Right ventricle myocardium superior (tissue), 1 donor: ENCODE measurements at regions not wholly inside any gene's neighbourhood (a gene's known extent, or its start where the extent isn't known, plus 50 kb on each side); places are given as distances from the start of the nearest gene placed in this dataset.

Source experiments
- ATAC-seq: fragments of 200-7000 bp; cut with Tn5 transposase; one replicate; pipeline ENCODE4 v1.9.1; 2020; ENCODE audit warnings: mild to moderate bottlenecking; ENCODE audit not compliant: poor library complexity
- DNase-seq: peaks from one replicate; pipeline ENCODE4 v3.0.0-alpha.2; 2020
- intact Hi-C: fragments of 100-400 bp; cut with DNase I; formaldehyde crosslinking; loops from one replicate; pipeline ENCODE4 v1.11.2; 2022
- donor health status: DM: no; HTN: yes; CAD: no; lungs with severe emphysema.

DNA sequence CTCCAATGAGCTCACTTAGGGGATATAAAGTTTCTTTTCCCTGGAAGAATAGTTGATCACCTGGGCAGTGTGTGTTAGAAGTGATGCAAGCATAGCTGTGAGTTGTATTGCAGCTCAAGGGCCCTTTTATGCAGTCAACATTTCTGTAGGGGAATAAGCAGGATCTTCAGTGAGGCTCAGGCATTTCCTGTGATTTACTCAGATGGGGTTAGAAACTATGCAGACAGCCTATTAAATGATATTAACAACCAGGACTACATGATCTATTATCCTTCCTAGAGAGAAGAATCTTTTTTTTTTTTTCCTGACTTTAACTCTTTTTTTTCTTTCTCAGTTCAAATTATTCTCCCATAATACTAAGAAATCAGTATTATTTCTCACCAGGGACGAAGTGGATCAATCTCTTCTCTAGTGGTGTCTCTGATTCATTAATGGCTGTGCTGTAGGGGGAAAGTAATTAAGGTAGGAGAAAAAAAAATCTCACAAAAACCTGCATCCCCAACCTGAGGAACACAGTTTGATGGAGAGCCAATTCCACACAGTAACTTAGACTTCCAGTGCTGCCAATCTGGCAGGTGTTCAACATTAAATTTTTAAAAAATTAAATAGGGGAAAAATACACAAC, 126.4 kb upstream of the SLC10A2 start:
- ATAC-seq = no peak
- intact Hi-C loops = no loop called here

DNA sequence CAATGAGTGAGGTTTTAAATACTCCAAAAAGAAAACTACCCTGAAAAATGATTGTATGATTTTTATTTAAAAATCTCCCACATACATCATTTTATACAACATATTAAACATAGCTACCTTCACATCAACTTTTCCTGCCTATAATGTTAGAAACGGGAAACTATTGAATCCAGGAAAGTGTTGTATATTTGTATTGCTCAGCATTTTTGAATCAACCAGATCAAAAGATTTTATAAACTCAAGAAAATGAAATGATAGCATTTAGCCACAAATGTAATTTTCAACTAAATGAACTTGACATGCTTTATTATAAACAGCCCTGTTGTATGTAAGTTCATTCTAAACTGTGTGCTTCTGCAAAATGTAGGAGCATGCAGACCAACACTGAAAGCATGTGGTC, 124.6 kb upstream of the SLC10A2 start:
- DNase-seq (no peak), ATAC-seq (no peak)
- intact Hi-C loops = no loop called here

More for the DNA sequence above, 126.4 kb upstream of the SLC10A2 start:
- DNase-seq = no peak

DNA sequence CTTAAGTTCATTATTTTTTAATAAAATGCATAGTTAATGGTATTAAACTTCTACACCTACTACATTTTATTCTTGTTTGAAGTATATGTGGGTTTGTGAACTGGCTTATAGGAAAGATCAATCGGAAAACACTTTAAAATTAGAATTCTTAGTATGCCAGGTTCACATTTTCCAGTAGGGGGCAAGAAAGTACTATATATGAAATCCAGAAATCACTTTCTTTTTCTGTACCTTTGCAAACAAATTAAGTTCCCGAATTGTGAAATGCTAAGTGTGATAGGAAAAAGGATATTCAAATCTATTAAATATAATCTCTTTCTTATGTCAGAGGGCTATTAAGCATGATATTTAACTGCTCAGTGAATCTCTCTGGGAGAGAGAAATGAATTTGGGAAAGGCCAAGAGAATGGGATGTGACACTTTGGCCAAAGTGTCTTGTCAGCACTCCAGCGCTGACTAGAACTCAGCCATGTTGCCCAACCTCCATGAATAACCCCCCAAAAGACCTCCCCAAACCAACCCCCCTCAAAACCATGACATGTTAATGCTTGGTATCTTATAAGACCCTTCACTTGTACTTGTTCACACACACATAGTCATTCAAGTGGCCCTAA, 122.6 kb upstream of the SLC10A2 start:
- ATAC-seq (peak; percentile 53), DNase-seq (no peak)
- intact Hi-C loops = loop anchor here (5.0 kb wide), 1 partner anchor 598 kb away; no protein-coding TSS in a partner anchor

DNA sequence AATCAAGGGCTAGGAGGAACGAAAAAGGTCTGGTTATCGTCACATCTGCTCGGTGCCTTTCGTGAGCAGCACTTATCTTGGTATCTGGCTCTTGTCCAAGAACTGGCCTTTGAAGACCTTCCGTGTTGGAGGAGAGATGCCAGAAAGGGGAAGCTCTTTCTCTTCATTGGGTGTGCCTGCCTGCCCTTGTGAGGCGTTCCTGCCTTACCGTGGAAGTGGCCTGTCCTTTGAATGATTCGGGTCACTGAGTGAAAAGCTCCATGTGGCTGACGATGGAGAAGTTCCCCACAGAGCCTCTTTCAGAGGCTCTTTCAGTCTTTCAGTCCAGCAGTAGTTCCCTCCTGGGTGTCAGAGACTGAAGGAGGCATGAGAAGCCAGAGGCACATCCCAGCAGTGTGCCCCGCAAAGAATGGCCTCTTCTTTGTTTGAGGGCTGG, 121.5 kb upstream of the SLC10A2 start:
- no peak for DNase-seq
- intact Hi-C loops = loop anchor here (5.0 kb wide), 1 partner anchor 600 kb away; no protein-coding TSS in a partner anchor
- no peak for ATAC-seq

DNA sequence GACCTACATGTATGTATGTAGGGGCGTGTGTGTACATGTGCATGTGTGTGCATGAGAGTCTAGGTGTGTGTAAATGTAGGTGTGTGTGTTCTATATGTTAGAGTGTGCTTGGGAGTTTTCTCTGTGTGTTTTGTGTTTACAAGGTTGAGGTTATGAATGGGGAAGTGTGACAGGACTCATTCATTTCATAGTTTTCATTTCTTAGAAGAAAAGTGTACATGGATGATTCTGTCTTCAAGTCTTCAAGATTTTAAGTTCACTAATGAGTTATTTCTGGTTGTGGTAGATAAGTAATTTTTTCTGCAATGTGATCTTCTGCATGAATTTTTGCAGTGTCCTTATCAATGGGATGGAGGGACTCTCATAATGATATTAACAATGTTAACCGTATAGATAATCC, 118.2 kb upstream of the SLC10A2 start:
- ATAC-seq (no peak), DNase-seq (no peak)
- intact Hi-C loops = no loop called here

DNA sequence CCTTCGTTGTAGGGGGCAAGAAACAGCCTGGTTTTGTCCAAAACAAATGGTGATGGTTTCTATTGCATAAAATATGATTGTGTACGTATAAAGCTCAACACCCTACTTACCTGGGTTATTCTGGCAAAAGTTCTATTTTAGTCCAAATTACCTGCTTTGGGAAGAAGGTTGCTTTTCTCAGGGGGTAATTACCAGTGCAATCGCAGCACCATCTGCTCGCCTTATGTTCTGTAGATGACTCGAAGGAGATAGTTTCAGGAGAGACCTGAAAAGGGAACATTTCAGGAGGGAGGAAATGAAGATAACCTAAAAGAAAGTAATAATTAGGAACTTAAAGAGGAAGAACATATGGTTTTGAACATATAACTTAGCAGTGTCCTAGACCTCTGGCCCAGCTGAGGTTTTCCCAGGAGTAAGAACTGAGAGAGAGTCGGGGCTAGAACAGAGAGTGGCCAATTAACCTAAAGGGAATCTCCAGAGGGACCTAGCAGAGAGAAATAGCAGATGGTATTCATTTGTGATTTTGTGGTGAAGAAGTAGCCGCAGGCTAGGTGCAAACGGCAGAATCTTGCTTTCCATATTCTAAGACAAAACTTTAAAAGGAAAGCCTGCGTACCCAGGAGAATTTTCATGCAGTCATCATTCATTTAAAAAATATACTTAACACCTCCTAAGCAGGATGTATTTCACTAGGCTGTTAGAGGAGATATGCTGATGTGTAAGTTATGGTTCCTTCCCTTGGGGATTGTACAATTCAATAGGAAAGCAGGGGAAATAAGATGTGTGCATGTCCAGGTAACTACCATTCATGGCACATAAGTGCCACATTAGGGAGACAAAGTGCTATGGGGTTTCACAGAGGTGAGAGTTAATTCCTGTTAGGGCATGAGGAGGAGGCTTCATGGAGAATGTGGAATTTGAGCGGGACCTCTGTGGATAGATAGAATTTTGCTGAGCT, 113.0 kb upstream of the SLC10A2 start:
- DNase-seq (no peak), ATAC-seq (no peak)
- intact Hi-C loops = no loop called here

DNA sequence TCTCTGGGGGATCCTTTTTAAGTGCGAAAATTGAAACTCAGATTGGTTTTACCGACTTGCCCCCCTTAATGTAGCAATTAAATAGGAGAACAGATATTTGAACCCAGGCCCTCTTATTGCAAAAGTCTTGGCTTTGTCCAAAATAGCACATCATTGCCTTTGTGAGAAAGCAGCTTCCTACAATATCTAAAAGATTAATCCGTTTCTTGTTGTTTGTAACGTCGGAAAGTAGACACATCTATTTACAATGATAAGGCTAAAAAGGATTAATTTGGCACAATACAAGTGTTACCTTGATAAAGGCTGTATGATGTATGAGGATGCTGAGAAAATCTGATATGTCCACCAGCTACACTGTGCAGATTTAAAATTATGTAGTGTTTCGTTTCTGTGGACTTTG, 108.7 kb upstream of the SLC10A2 start:
- DNase-seq (no peak), ATAC-seq (no peak)
- intact Hi-C loops = no loop called here

DNA sequence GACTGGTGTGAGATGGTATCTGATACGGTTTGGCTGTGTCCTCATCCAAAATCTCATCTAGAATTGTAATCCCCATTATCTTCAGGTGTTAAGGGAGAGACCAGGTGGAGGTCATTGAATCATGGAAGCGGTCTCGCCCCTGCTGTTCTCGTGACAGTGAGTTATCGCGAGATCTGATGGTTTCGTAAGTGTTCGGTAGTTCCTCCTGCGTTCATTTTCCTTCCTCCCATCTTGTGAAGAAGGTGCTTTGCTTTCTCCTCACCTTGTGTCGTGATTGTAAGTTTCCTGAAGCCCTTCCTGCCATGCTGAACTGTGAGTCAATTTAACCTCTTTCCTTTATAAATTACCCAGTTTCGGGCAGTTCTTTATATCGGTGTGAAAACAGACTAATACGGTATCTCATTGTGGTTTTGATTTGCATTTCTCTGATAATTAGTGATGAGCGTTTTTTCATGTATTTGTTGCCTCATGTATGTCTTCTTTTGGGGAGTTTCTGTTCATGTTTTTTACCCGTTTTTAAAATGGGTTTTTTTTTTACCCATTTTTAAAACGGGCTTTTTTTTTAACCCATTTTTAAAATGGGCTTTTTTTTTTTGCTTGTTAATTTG, 102.8 kb upstream of the SLC10A2 start:
- ATAC-seq (no peak), DNase-seq (no peak)
- intact Hi-C loops = no loop called here

DNA sequence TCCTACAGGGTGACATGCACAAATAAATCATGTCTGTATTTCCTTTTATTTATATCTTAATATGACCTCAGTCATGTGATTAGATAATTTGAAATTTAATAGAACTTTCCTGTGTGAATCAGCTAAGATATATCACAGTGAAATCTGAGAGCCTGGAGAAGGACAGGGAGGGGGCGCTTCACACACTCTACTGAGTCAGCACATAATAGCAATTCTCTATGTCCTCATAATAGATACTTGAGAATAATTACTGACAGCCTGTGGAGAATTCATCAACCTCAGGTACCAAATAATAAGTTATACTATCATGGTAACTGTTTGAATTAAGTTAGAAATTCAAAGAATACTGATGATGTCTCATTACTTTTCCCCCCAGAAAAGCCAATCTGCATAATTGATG, 98.0 kb upstream of the SLC10A2 start:
- no peak for DNase-seq
- no peak for ATAC-seq
- intact Hi-C loops = no loop called here

DNA sequence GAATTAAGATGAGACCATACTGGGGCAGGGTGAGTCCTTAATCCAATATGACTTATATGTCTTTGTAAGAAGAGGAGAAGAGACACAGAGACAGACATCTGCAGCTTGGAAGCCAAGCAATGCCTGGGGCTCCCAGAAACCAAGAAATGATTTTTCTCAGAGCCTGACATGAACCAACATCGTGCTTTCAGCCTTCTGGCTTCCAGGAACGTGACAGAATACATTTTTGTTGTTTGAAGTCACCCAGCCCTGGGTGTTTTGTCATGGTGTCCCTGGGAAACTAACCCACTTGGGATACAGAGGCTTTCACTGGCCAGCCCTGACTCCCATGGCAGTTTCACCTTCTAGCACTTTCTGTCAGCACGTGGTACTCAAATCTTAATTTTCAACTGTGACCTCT, 95.3 kb upstream of the SLC10A2 start:
- intact Hi-C loops = no loop called here
- no peak for ATAC-seq
- no peak for DNase-seq

DNA sequence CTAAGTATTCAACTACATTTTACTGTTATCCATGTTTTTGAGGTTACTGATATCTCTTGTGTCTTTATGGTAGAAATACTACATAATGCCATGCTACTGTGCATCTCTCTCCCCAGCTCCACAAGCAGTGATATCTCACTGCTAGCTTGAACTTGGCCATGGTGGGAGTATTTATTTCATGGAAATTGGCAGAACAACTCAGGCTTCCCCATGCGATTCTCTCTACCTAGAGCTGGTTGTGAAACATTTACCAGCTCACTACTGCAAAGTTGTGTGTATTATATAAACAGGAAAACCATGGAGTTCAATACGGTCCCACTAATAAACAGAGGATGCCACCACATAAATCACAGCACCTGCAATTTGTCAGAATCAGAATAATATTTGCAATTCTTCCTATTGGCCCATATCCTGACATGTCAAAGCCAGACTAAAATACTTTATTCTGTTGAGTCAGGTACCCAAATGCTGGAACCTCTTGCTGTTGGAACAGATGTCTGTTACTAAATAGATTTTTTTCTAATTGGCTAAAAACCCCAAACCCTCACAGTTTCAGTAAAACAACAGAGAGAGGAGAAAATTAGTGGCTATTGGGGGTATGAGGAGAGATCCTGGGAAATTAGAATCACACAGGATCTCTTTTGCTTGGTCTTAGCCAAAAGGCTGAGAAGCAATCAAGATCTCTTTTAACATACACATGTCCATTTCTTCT, 91.4 kb upstream of the SLC10A2 start:
- DNase-seq (no peak), ATAC-seq (no peak)
- intact Hi-C loops = no loop called here

DNA sequence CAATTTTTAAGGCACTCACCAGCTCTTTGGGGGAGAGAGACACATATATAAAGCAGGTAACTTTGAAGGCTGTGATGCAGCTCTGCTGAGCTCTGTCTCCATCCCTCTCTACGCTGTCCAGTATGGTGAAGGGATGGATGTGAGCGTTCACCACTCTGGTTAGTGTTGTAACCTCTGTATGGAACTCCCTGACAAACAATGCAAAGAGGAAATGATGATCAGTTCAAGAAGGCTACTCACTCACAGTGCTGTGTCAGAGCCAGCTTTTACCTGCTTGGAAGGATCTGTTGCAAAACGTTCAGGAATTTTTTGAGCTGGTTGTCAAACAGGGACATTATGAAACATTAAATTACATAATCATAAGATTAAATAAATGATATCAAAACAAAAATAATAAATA, 90.8 kb upstream of the SLC10A2 start:
- ATAC-seq = no peak
- intact Hi-C loops = no loop called here
- DNase-seq = no peak

DNA sequence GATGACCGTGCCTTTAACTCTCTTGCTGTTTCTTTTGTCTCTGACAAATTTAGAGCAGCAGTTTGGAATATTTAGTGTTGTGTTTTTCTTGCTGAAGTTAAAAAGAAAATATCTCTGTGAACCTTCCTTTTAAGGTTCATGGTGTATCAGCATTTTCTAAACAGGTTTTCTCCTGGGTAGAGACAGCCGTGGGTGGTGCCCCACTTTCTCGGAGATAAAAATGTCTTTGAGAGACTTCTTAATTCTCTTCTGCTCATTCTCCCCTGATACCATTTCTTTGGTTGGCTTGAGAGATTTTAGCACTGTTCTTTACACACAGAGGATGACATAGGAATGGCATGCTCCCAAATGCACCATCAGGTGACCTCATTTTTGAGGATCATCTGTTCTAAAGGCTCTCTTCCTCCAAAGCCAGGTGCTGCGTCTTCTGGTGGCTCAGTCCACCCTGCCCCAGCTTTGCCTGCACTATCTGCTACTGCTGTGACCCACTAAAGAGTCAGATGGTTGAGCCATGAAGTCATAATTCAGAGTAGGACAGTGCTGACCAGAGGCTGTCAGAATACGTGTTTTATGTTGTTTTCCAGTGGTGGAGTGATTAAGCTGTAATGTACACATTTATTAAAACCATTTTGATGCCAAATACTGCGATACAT, 90.3 kb upstream of the SLC10A2 start:
- intact Hi-C loops = no loop called here
- ATAC-seq (no peak), DNase-seq (no peak)

DNA sequence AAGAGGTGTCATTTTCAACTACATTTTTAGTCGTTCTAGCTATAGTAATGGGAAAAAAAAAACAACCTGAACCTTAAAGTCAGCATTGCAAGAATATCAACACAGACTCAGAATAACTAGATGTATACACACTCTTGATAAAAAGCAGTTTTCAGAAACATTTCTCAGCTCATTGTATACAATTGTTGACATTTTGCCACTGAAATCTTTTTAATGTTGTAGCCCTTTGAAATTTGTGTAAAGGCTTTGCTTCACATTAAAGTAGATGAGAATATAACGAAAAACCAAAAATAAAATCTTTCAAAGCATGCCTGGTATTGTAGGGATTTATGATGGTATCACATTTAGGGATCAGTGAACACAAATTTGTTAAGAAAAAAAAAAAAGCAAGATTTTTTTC, 87.2 kb upstream of the SLC10A2 start:
- intact Hi-C loops = no loop called here
- DNase-seq (no peak), ATAC-seq (no peak)

DNA sequence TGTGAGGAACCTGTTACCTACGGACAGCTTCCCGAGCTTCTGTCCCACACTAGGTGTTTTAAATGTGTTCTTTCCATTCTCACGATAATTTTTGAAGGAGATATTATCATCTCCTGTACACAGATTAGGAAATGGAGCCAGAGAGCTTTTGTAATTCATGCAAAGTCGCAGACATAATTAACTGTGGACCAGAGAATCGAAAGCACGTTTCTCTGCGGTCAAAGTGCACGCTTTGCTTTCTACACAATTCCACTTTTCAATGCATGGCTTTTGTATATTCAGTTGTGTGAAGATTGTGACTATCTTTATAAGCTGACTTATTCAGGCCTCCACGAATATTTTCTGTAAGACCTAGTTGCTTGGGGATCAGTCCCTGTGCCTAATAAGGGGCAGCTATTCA, 81.7 kb upstream of the SLC10A2 start:
- no peak for ATAC-seq
- DNase-seq = no peak
- intact Hi-C loops = no loop called here

DNA sequence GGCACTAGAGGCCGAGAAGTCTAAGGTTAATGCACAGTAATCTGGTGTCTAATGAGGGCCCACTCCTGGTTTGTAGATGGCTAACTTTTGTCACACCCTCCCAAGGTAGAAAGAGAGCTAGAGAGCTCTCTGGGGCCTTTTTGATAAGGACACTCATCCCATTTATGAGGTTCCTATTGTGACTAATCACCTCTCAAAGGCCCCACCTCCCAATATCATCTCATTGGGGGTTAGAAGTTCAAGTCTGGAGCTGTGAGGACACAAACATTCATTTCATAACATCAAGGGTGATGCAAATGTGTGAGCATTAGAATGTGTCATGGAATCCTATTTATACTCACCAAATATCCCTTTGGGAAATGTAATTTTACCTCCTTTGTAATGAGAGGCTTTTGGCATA, 79.2 kb upstream of the SLC10A2 start:
- ATAC-seq (no peak), DNase-seq (no peak)
- intact Hi-C loops = no loop called here

DNA sequence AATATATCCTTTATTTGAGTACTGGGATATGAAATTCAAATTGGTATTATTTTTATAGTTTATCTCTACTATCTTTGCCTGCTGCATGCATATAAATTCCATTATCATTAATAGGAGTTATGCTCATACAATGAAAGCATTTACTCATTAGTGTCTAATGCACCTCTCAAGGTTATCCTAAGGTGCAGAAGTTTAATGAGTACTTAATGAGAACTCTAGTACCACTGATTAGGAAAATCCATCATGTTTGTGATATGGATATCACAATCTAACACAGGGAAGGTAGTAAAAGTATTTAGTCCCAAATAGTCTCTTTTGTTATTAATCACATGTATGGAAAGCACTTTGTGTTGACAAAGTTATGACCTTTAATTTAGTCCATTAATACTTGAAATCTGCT, 77.2 kb upstream of the SLC10A2 start:
- intact Hi-C loops = no loop called here
- DNase-seq (no peak), ATAC-seq (no peak)

DNA sequence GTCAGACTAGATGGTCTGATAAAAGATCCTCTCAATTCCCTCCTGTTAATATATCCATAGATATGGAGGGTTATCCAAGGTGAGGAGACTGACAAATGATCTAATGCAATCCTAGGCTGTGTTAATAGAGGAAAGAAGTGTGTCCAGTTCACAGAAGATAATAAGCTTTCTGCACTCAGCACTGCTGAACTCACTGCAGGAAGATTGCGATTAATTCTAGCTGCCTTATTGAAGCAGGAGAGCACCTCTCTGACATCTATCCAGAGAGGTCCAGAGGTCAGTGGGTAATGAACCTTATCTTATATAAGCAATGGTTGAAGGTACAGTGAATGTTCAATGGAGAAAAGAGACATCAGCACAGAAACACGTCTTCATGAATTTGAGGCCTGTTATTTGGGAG, 75.9 kb upstream of the SLC10A2 start:
- ATAC-seq (no peak), DNase-seq (no peak)
- intact Hi-C loops = no loop called here
